ENCODE measurements at regions not wholly inside any gene's neighbourhood (a gene's known extent, or its start where the extent isn't known, plus 50 kb on each side); places are given as distances from the start of the nearest gene placed in this dataset.
"Not testable (repeated sequence)": the region's sequence is repeated elsewhere in the genome, so short reads cannot be mapped to it uniquely, and the experiment has no call there.

DNA sequence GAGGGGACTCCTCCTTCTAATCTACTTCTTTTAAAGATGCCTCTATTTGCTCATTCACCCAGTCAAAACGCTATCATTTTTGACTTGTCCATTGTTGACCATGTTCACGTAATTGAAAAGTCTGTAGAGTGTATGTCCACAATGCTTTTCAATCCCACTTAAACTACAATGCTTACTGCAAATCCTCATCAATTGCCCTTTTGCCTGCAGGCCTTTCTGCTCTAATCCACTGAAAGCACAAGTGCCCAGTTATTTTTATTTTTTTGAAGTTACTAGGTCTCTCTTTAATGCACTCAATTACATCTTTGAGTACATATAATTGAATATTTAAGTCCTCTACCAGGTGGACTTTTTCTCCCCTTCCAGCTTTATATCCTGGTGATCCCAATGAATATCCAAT, 437.4 kb downstream of the PDGFC start:
- Mint-ChIP-seq H3K27me3 (no peaks in the 10 kb centered on the region), H3K9me3 (no peaks in the 10 kb centered on the region), H3K27ac (no peak overlapping the region), H3K4me3 (no peak overlapping the region), H3K4me1 (no peaks in the 10 kb centered on the region), H3K36me3 (no peaks in the 10 kb centered on the region)
- DNase-seq: no peak
- CTCF ChIA-PET: no interaction called here

DNA sequence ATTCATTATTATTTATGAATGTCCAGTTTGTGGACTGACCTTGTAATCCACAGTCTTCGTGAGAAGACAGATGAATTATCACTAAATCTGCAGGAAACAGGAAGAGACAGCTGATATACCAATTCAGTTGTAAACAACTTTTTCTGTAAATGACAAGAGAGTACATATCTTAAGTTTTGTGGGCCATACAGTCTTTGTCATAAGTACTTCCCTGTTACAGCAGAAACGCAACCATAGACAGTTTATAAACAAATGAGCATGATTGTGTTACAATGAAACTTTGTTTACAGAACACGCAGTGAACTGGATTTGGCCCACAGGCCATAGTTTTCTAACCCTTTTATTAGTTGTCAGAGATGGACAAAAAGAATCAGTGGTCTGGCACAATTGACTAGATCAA, 443.4 kb downstream of the PDGFC start:
- H3K4me3 Mint-ChIP-seq: no peak overlapping the region
- CTCF ChIA-PET: no interaction called here
- no peaks in the 10 kb centered on the region for H3K36me3 Mint-ChIP-seq
- no peaks in the 10 kb centered on the region for H3K9me3 Mint-ChIP-seq
- DNase-seq: no peak
- H3K4me1 Mint-ChIP-seq: no peaks in the 10 kb centered on the region
- H3K27ac Mint-ChIP-seq: no peak overlapping the region
- H3K27me3 Mint-ChIP-seq: no peaks in the 10 kb centered on the region

DNA sequence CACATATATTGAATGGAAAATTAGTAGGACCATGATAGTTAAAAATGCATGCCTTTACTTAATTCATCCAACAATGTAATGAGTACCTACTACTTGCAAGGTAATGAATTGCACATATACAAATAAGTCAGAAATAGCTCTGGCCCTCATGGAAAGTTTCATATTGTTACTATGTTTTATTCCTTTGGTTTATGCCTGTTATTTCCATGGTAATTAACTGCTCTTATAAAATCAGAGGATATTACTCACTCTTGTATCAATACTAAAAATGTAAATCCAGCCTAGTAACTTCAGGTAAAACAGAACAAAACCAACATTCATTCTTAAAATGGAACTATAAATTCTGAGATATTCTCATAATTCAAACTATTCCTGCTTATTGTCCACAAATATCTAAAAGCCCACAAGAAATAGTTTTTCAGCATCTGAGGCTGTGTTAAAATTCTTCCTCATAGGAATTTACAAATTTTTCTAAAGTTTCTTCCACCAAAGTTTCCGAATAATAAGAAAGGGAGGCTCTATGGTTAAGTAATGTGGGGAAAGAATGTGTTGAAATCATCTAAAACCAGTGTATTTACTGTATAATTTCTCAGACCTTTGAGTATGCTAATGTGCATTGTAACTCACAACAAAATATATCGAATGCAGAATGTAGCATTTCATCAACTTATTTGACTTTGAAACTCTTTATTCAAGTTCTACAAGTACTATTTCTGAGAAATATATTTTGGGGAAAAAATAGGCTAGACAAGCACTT, 444.2 kb downstream of the PDGFC start:
- CTCF ChIA-PET: no interaction called here
- no peak for DNase-seq
- Mint-ChIP-seq H3K4me3 (no peak overlapping the region), H3K9me3 (no peaks in the 10 kb centered on the region), H3K36me3 (no peaks in the 10 kb centered on the region), H3K4me1 (no peaks in the 10 kb centered on the region), H3K27ac (no peak overlapping the region), H3K27me3 (no peaks in the 10 kb centered on the region)

DNA sequence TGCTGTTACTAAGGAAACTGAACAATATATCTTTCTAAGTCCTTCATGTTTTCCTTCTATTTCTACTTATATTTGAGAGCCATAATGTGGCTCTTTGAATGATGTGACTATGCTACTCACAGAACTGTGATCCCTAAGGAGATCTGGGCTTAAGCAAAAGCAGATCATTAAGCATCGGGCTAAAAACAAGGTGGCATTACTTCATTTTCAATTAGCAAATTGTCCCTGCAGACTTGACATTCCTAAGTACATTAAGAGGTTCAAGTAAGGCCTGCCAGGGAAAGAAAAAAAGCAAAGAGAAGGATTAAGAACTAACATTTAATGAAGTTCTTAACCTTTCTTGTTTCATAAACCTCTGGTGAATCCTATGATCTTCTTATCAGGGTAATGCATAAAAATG, 447.6 kb downstream of the PDGFC start:
- no peak for DNase-seq
- no peaks in the 10 kb centered on the region for H3K9me3 Mint-ChIP-seq
- H3K27me3 Mint-ChIP-seq: no peaks in the 10 kb centered on the region
- no peak overlapping the region for H3K27ac Mint-ChIP-seq
- no peaks in the 10 kb centered on the region for H3K4me1 Mint-ChIP-seq
- H3K36me3 Mint-ChIP-seq: no peaks in the 10 kb centered on the region
- CTCF ChIA-PET: no interaction called here
- H3K4me3 Mint-ChIP-seq: no peak overlapping the region

DNA sequence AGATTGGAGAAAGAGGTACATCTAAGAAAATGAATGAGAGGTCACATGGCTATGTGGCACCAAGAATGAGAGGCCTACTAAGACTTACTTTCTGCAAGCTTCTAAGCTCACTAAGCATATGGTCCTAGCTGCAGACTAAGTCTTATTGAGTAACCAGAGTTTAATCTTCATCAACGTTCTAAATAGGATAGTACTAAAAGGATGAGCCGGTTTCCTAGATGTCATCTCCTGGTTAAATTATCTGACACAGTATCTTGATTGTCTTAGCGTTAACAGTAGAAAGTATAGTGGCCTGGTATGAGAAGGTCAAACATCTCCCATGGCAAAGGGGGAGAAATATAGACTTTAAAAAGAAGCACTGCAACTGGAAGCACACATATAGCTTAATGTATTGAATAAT, 448.1 kb downstream of the PDGFC start:
- Mint-ChIP-seq H3K4me1 (no peaks in the 10 kb centered on the region), H3K27me3 (no peaks in the 10 kb centered on the region), H3K9me3 (no peaks in the 10 kb centered on the region), H3K4me3 (no peak overlapping the region), H3K27ac (no peak overlapping the region), H3K36me3 (no peaks in the 10 kb centered on the region)
- CTCF ChIA-PET: no interaction called here
- no peak for DNase-seq

DNA sequence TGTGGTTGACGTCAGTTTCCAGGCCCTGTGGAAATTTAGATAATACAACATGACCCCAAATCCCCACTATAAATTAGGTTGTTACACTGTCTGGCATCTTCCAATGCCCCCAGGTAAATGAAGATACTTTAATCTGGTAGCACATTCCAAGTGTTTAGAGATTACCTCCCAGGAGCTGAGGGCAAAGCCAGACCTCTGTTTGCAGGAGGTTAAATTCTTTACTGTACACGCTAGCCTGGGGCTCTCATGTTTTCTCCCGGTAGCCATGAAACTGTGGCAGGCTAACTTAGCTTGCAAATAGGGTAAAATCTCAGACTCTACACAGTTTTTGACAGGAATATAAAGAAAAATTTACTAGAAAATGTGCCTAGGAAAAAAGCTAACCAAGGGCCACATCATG, 450.0 kb downstream of the PDGFC start:
- Mint-ChIP-seq H3K36me3 (no peaks in the 10 kb centered on the region), H3K27me3 (no peaks in the 10 kb centered on the region)
- no peak for DNase-seq

DNA sequence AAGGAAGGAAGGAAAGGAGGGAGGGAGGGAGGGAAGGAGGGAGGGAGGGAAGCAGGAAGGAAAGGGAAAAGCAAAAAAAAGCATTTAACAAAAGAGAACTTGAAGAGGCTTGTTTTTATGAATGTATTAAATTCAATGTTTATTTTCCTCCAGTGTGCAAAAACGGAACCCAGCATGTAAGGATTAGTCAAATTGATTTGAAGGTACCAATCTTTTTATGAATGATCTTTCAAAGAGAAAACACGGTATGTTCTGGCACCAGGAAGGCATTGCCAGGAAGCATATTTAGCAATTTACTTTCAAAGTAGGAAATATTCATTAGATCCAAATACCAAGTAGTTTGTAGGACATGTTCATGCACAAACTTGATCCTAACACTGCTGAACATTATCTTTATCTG, 453.6 kb downstream of the PDGFC start:
- CTCF ChIA-PET: no interaction called here
- DNase-seq: no peak
- H3K4me3 Mint-ChIP-seq: no peak overlapping the region
- H3K9me3 Mint-ChIP-seq: no peaks in the 10 kb centered on the region
- no peaks in the 10 kb centered on the region for H3K36me3 Mint-ChIP-seq
- no peaks in the 10 kb centered on the region for H3K4me1 Mint-ChIP-seq
- no peak overlapping the region for H3K27ac Mint-ChIP-seq
- H3K27me3 Mint-ChIP-seq: no peaks in the 10 kb centered on the region

More for the DNA sequence above, 450.0 kb downstream of the PDGFC start:
- Mint-ChIP-seq H3K4me3 (no peak overlapping the region), H3K27ac (no peak overlapping the region), H3K4me1 (no peaks in the 10 kb centered on the region), H3K9me3 (no peaks in the 10 kb centered on the region)
- CTCF ChIA-PET: no interaction called here

DNA sequence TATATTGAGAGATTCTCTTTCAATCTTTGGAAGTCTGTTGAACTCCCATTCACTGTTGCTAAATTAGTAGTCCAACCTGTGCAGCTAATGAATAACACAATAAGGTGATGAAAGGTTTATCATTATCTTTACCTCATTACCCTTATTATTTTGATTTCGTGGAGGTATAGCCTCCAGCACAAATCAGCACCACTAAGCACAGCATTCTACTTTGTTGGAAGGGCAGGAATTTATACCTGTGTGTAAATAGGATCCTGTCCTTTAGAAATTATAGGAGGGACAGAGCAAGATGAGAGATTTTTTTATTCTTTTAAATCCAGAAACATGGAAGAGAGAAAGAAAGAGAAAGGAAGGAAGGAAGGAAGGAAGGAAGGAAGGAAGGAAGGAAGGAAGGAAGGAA, 454.1 kb downstream of the PDGFC start:
- no peak for DNase-seq
- CTCF ChIA-PET: no interaction called here
- Mint-ChIP-seq H3K4me3 (no peak overlapping the region), H3K27ac (no peak overlapping the region), H3K27me3 (no peaks in the 10 kb centered on the region), H3K36me3 (no peaks in the 10 kb centered on the region), H3K9me3 (no peaks in the 10 kb centered on the region), H3K4me1 (no peaks in the 10 kb centered on the region)

DNA sequence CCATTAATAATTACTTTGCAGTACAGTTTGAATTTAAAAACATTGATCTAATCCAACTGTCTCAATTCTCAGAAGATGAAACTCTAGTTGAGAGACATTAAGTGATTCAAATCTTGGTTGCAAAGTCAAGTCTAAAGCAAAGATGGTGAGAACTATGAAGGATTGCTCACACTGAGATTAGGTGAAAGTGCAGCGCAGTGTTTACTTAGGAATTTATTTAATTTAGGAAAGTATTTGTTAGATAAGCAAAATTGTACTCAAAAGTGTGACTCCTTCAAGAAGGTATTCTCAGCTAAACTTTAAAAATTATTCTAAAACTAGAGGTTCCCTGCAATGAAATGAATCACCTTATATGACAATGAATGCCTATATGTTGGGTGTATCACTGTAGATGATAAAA, 454.9 kb downstream of the PDGFC start:
- H3K27ac Mint-ChIP-seq: no peak overlapping the region
- no peaks in the 10 kb centered on the region for H3K36me3 Mint-ChIP-seq
- no peak for DNase-seq
- H3K27me3 Mint-ChIP-seq: no peaks in the 10 kb centered on the region
- no peaks in the 10 kb centered on the region for H3K9me3 Mint-ChIP-seq
- CTCF ChIA-PET: no interaction called here
- H3K4me3 Mint-ChIP-seq: no peak overlapping the region
- no peaks in the 10 kb centered on the region for H3K4me1 Mint-ChIP-seq

DNA sequence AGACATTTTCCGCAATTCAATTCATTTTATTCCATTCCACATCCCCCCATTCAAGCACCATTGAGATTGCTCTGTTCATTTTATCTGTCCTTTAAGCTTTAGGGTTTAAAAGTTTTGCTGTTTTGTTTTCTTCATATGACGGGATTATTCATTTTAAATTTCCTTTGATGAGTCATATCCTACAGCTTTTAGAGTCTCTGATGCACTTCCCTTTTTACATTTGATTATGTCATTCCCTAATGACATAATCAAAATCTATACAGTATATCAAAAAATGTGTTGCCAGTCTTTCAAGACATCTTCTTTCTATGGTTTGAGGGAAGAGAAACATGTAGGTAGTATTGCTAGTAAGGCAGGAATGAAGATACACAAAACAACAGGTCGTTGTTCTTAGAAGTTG, 456.3 kb downstream of the PDGFC start:
- Mint-ChIP-seq H3K4me1 (no peaks in the 10 kb centered on the region), H3K27me3 (no peaks in the 10 kb centered on the region), H3K9me3 (no peaks in the 10 kb centered on the region), H3K4me3 (no peak overlapping the region), H3K36me3 (no peaks in the 10 kb centered on the region), H3K27ac (no peak overlapping the region)
- DNase-seq: no peak
- CTCF ChIA-PET: no interaction called here

DNA sequence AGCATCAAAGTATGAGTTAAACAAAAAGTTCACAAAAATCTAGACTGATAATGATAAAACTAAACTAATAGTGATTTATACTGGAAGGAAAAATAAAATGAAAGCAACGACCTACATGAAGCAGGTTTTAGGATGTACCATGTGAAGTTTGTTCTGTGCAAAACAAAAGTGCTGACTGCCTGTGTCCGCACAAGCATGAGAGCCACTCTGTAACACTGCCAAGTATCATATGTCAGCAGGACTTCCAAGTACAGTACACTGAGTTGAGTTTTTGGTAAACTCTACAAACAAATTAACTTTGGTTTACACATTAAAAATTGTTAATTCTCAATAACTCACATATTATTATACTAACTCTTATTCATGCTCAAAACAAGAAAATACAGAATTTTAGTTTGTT, 459.0 kb downstream of the PDGFC start:
- Mint-ChIP-seq H3K36me3 (no peaks in the 10 kb centered on the region), H3K4me3 (no peak overlapping the region), H3K9me3 (peaks cover 3% of the 10 kb centered on the region), H3K27ac (no peak overlapping the region), H3K4me1 (no peaks in the 10 kb centered on the region), H3K27me3 (no peaks in the 10 kb centered on the region)
- CTCF ChIA-PET: no interaction called here
- DNase-seq: no peak

DNA sequence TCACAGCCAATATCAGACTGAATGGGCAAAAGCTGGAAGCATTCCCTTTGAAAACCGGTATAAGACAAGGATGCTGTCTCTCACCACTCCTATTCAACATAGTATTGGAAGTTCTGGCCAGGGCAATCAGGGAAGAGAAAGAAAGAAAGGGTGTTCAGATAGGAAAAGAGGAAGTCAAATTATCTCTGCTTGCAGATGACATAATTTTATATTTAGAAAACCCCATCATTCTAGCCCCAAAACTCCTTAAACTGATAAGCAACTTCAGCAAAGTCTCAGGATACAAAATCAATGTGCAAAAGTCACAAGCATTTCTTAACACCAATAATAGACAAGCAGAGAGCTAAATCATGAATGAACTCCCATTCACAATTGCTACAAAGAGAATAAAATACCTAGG, 461.7 kb downstream of the PDGFC start:
- CTCF ChIA-PET, H3K36me3 Mint-ChIP-seq, H3K4me1 Mint-ChIP-seq, H3K9me3 Mint-ChIP-seq, DNase-seq, H3K4me3 Mint-ChIP-seq, H3K27me3 Mint-ChIP-seq, H3K27ac Mint-ChIP-seq: not testable (repeated sequence)

DNA sequence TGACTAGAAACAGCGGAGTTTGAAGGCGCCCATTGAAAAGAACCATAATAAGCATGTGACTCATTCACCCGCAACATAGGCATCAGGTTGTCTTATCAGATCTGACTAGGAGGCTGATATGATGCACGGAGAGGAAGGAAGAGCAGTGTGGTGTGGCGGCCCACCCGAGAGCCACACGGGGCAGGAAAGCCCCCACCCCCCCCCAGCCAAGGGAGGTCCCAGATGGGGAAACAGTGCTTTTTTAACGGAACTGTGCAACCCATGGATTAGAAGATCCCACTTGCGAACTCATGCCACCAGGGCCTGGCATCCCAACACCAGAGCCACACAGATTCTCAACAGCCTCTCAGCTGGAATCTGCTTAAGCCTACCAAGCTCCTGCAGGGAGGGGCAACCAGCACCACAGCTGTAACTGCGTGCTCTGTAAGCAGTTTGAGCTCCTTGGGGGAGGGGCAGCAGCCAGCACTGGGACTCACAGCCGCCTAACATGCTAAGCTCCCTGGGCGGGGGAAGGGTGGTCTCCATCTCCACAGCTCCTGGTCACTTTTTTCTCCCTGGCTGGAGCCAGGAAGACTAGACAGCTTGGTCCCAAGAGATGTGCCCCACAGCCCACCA, 466.2 kb downstream of the PDGFC start:
- CTCF ChIA-PET: no interaction called here
- Mint-ChIP-seq H3K9me3 (peaks cover 9% of the 10 kb centered on the region), H3K27me3 (no peaks in the 10 kb centered on the region), H3K4me1 (no peaks in the 10 kb centered on the region), H3K36me3 (no peaks in the 10 kb centered on the region), H3K4me3 (no peak overlapping the region), H3K27ac (no peak overlapping the region)
- DNase-seq: no peak

DNA sequence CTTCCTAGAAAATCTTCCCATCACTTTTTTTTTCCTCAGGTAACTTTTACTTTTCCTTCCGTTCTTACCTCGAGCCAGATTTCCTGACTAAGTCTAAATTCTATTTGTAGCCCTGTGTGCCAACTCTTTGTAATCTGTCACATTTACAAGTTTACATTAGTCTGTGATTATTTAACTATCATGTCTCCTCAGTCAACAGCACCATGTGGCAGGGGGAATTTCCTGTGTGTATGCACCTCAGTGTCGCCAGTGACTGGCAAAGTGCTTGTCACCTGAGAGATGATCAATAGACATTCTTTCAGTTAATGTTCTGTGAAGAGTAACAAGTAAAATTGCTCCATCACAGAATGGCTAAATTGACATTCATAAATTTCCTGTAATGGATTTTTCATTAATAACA, 468.5 kb downstream of the PDGFC start:
- Mint-ChIP-seq H3K9me3 (peaks cover 6% of the 10 kb centered on the region), H3K4me3 (no peak overlapping the region), H3K27me3 (no peaks in the 10 kb centered on the region), H3K36me3 (no peaks in the 10 kb centered on the region), H3K27ac (no peak overlapping the region), H3K4me1 (no peaks in the 10 kb centered on the region)
- DNase-seq: no peak
- CTCF ChIA-PET: interaction anchor here (0.5 kb wide), 1 partner anchor 638 kb away, joined by 3 read pairs; no protein-coding TSS in a partner anchor

DNA sequence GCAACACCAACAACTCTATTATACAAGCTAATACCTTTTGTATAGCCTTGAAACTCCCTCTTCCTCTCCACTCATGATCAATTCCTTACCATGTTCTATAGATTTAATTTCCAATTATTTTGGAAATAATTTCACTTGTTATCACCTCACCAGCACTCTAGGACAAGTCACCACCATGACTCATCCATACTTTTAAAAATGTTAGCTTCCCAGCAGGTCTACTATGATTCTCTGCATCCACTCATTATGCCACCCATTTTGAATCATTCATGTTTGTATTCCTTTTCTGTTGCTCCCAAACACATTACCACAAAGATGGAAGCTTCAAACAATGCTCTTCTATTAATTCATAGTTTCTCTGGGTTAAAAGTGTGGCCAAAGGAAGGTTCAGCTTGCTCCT, 469.6 kb downstream of the PDGFC start:
- no peaks in the 10 kb centered on the region for H3K27me3 Mint-ChIP-seq
- no peak for DNase-seq
- CTCF ChIA-PET: no interaction called here

More for the DNA sequence above, 469.6 kb downstream of the PDGFC start:
- no peak overlapping the region for H3K4me3 Mint-ChIP-seq
- no peaks in the 10 kb centered on the region for H3K4me1 Mint-ChIP-seq
- H3K9me3 Mint-ChIP-seq: peaks cover 6% of the 10 kb centered on the region
- H3K36me3 Mint-ChIP-seq: no peaks in the 10 kb centered on the region
- no peak overlapping the region for H3K27ac Mint-ChIP-seq
